Spinal cord (tissue), 9 donors: ENCODE measurements at regions not wholly inside any gene's neighbourhood (a gene's known extent, or its start where the extent isn't known, plus 50 kb on each side); places are given as distances from the start of the nearest gene placed in this dataset.
"Not testable (repeated sequence)": the region's sequence is repeated elsewhere in the genome, so short reads cannot be mapped to it uniquely, and the experiment has no call there.

Source experiments
- DNase-seq, 6 donors: peaks; one replicate each; pipeline versions ENCODE4 v3.0.0 to v3.0.0-alpha.2; 2013 to 2015; ENCODE audit warnings: low spot score in 6 of 6, low read depth in 4 of 6
- H3K27ac ChIP-seq: one replicate; pipeline ENCODE4 v1.5.1; 2013; ENCODE audit warnings: low read depth, low read length, control low read depth
- H3K27me3 ChIP-seq: one replicate; pipeline ENCODE4 v1.6.1; 2013; ENCODE audit warnings: low read length; ENCODE audit not compliant: control insufficient read depth, insufficient read depth
- H3K36me3 ChIP-seq: one replicate; pipeline ENCODE4 v1.6.1; 2013; ENCODE audit warnings: low read length; ENCODE audit not compliant: control insufficient read depth, insufficient read depth
- H3K4me1 ChIP-seq: one replicate; pipeline ENCODE4 v1.6.1; 2013; ENCODE audit warnings: low read length; ENCODE audit not compliant: control insufficient read depth, insufficient read depth
- H3K4me3 ChIP-seq: one replicate; pipeline ENCODE4 v1.5.1; 2013; ENCODE audit warnings: low read depth, low read length, control low read depth
- H3K9me3 ChIP-seq: one replicate; pipeline ENCODE4 v1.6.1; 2013; ENCODE audit warnings: low read length; ENCODE audit not compliant: control insufficient read depth, insufficient read depth
- WGBS: methylation state at CpG from one replicate; pipeline ENCODE4 v1.1.5; 2013; ENCODE audit warnings: missing lambda C conversion rate; ENCODE audit not compliant: insufficient coverage; 5-methylcytosine and 5-hydroxymethylcytosine counted together
- donor health status: healthy.

- H3K9me3 ChIP-seq, result no peaks in the 10 kb centered on the region
- 65% methylated on average over 6 of the region's 8 CpGs for WGBS
- no peak overlapping the region for H3K27ac ChIP-seq
- no peaks in the 10 kb centered on the region for H3K27me3 ChIP-seq
- H3K4me3 ChIP-seq, result no peak overlapping the region
- DNase-seq, result no peak
- H3K4me1 ChIP-seq, result no peaks in the 10 kb centered on the region
- H3K36me3 ChIP-seq, result no peaks in the 10 kb centered on the region
Observed at GRCh38 chr2:95734976-95735890, 143.4 kb downstream of the TRIM43 start.

- Histone ChIP-seq H3K4me1 (no peaks in the 10 kb centered on the region), H3K36me3 (no peaks in the 10 kb centered on the region)
- WGBS, result 95% methylated on average over 4 of the region's 5 CpGs
Observed at GRCh38 chr2:95738301-95738700, 146.5 kb downstream of the TRIM43 start.

GRCh38 chr2:95752126-95752525 is 160.3 kb downstream of the TRIM43 start:
- WGBS, result 55% methylated on average over 9 of the region's 9 CpGs
- H3K9me3 ChIP-seq, H3K27me3 ChIP-seq, H3K4me3 ChIP-seq, H3K27ac ChIP-seq, H3K4me1 ChIP-seq, H3K36me3 ChIP-seq: not testable (repeated sequence)
- DNase-seq, result peak in 2 of 6 donors; percentile 9 to 49

More at GRCh38 chr2:95738301-95738700, 146.5 kb downstream of the TRIM43 start:
- Histone ChIP-seq H3K4me3 (no peak overlapping the region), H3K27ac (no peak overlapping the region), H3K27me3 (no peaks in the 10 kb centered on the region), H3K9me3 (no peaks in the 10 kb centered on the region)
- no peak for DNase-seq

GRCh38 chr2:95753812-95754211 is 162.0 kb downstream of the TRIM43 start:
- not testable (repeated sequence) for H3K27me3 ChIP-seq

GRCh38 chr2:95754213-95754612 is 162.4 kb downstream of the TRIM43 start:
- not testable (repeated sequence) for H3K27ac ChIP-seq, H3K9me3 ChIP-seq, H3K4me3 ChIP-seq, DNase-seq, H3K36me3 ChIP-seq, H3K4me1 ChIP-seq, H3K27me3 ChIP-seq
- 27% methylated on average over 3 of the region's 6 CpGs for WGBS

More at GRCh38 chr2:95753812-95754211, 162.0 kb downstream of the TRIM43 start:
- DNase-seq, H3K4me3 ChIP-seq, H3K4me1 ChIP-seq, H3K27ac ChIP-seq, H3K9me3 ChIP-seq, H3K36me3 ChIP-seq: not testable (repeated sequence)
- 74% methylated on average over 3 of the region's 8 CpGs for WGBS

- not testable (repeated sequence) for H3K4me1 ChIP-seq, H3K27me3 ChIP-seq, H3K4me3 ChIP-seq, H3K36me3 ChIP-seq, H3K27ac ChIP-seq, H3K9me3 ChIP-seq, DNase-seq
- 89% methylated on average over 2 of the region's 15 CpGs for WGBS
Observed at GRCh38 chr2:95754819-95755563, 163.2 kb downstream of the TRIM43 start.

GRCh38 chr2:95755956-95756669 is 164.3 kb downstream of the TRIM43 start:
- WGBS, result 69% methylated on average over 4 of the region's 7 CpGs
- H3K9me3 ChIP-seq, H3K27me3 ChIP-seq: not testable (repeated sequence)

GRCh38 chr2:95757988-95758387 is 166.2 kb downstream of the TRIM43 start:
- Histone ChIP-seq H3K27me3 (no peaks in the 10 kb centered on the region), H3K4me1 (peaks cover 9% of the 10 kb centered on the region), H3K9me3 (no peaks in the 10 kb centered on the region), H3K27ac (no peak overlapping the region), H3K36me3 (no peaks in the 10 kb centered on the region), H3K4me3 (no peak overlapping the region)
- DNase-seq, result no peak
- WGBS, result 50% methylated on average over 2 of the region's 2 CpGs

More at GRCh38 chr2:95755956-95756669, 164.3 kb downstream of the TRIM43 start:
- not testable (repeated sequence) for H3K4me1 ChIP-seq, DNase-seq, H3K27ac ChIP-seq, H3K4me3 ChIP-seq, H3K36me3 ChIP-seq

- Histone ChIP-seq H3K36me3 (no peaks in the 10 kb centered on the region), H3K4me3 (no peak overlapping the region), H3K27me3 (no peaks in the 10 kb centered on the region), H3K27ac (no peak overlapping the region), H3K4me1 (no peaks in the 10 kb centered on the region), H3K9me3 (no peaks in the 10 kb centered on the region)
- no peak for DNase-seq
- 95% methylated on average over 4 of the region's 4 CpGs for WGBS
Observed at GRCh38 chr2:95759481-95760246, 167.9 kb downstream of the TRIM43 start.
